Tibial artery (tissue), 4 donors: ENCODE measurements at regions not wholly inside any gene's neighbourhood (a gene's known extent, or its start where the extent isn't known, plus 50 kb on each side); places are given as distances from the start of the nearest gene placed in this dataset.

Experiments
- DNase-seq, 2 donors: peaks; one replicate each; pipeline ENCODE4 v3.0.0-alpha.2; 2019
- H3K27ac ChIP-seq, 2 donors: fragments of 200-600 bp; sonication (generic) in 1 of 2; 1 replicate in 1 of 2; 2 replicates in 1 of 2; pipeline ENCODE4 v1.5.1; 2018 to 2019; ENCODE audit warnings: mild to moderate bottlenecking in 1 of 2
- H3K27me3 ChIP-seq, 2 donors: fragments of 200-600 bp; sonication (generic) in 1 of 2; one replicate each; pipeline versions ENCODE4 v1.5.1 to v1.6.0; 2016 to 2019
- H3K36me3 ChIP-seq, 3 donors: fragments of 200-600 bp; sonication (generic) in 2 of 3; one replicate each; pipeline ENCODE4 v1.5.1; 2016 to 2019; ENCODE audit warnings: mild to moderate bottlenecking in 2 of 3
- H3K4me1 ChIP-seq, 4 donors: fragments of 200-600 bp; sonication (generic) in 2 of 4; 1 replicate in 3 of 4; 2 replicates in 1 of 4; pipeline ENCODE4 v1.5.1; 2016 to 2019
- H3K4me3 ChIP-seq, 2 donors: fragments of 200-600 bp; sonication (generic) in 1 of 2; 1 replicate in 1 of 2; 2 replicates in 1 of 2; pipeline ENCODE4 v1.5.1; 2018 to 2019; ENCODE audit warnings: mild to moderate bottlenecking in 2 of 2
- H3K9me3 ChIP-seq, 3 donors: fragments of 200-600 bp; sonication (generic) in 1 of 3; one replicate each; pipeline ENCODE4 v1.5.1; 2016 to 2019
- intact Hi-C: fragments of 100-400 bp; cut with DNase I; formaldehyde crosslinking; loops from one replicate; pipeline ENCODE4 v1.15.0; 2023; ENCODE audit warnings: low total_unique reads
- TF ChIP-seq, protein P1 (sequence below), 2 experiments: fragments of 200-600 bp in 1 of 2; fragments of 450-650 bp in 1 of 2; IDR thresholded peaks; one replicate each; pipeline ENCODE4 v1.5.1; 2017 to 2019; ENCODE audit warnings: antibody characterized with exemption in 2 of 2, mild to moderate bottlenecking in 1 of 2, moderate library complexity in 1 of 2

DNA sequence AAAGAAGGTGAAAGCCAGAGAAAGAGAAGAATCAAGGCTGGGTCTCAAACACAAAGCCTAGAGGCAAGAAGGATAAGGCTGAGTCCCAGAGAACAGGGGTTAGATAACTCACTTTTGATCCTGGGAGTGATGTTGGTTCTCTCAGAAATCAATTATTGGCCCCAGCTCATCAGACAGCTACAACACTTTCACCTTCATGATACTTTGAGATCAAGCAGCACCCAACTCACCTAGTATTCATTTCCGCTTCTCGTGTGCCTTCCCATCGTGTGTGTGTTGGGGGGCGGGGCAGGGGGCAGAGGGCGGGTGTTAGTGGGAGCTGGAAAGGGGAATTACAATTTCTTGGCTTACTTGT, 92.2 kb upstream of the RAD23B start:
- Histone ChIP-seq H3K27ac (no peak overlapping the region), H3K4me3 (no peak overlapping the region), H3K9me3 (no peaks in the 10 kb centered on the region), H3K36me3 (no peaks in the 10 kb centered on the region), H3K4me1 (no peaks in the 10 kb centered on the region), H3K27me3 (peaks cover 0 to 3% of the 10 kb centered on the region in 2 donors)
- intact Hi-C loops: no loop called here
- no peak for DNase-seq
- TF ChIP-seq, protein P1, sequence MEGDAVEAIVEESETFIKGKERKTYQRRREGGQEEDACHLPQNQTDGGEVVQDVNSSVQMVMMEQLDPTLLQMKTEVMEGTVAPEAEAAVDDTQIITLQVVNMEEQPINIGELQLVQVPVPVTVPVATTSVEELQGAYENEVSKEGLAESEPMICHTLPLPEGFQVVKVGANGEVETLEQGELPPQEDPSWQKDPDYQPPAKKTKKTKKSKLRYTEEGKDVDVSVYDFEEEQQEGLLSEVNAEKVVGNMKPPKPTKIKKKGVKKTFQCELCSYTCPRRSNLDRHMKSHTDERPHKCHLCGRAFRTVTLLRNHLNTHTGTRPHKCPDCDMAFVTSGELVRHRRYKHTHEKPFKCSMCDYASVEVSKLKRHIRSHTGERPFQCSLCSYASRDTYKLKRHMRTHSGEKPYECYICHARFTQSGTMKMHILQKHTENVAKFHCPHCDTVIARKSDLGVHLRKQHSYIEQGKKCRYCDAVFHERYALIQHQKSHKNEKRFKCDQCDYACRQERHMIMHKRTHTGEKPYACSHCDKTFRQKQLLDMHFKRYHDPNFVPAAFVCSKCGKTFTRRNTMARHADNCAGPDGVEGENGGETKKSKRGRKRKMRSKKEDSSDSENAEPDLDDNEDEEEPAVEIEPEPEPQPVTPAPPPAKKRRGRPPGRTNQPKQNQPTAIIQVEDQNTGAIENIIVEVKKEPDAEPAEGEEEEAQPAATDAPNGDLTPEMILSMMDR (IDR thresholded peaks at IDR 0.05): no peak

DNA sequence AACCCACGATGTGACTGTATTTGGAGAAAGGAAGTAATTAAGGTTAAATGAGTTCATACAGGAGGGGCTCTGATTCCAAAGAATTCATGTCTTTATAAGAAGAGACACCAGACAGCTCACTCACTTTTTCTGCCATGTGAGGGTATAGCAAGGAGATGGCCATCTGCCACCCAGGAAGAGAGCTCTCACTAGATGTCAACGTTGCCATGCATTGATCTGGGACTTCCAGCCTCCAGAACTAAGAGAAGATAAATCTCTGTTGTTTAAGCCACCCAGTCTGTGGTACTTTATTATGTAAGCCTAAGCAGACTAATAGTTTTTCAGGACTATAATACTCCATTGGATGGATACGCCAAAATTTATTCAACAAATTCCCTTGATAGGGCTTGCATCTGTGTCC, 89.8 kb upstream of the RAD23B start:
- H3K9me3 ChIP-seq: no peaks in the 10 kb centered on the region
- no peaks in the 10 kb centered on the region for H3K4me1 ChIP-seq
- no peak for DNase-seq
- intact Hi-C loops: no loop called here
- no peak overlapping the region for H3K4me3 ChIP-seq
- H3K27me3 ChIP-seq: peaks cover 0 to 3% of the 10 kb centered on the region in 2 donors
- H3K27ac ChIP-seq: no peak overlapping the region
- no peaks in the 10 kb centered on the region for H3K36me3 ChIP-seq
- TF ChIP-seq, protein P1 (IDR thresholded peaks at IDR 0.05): no peak

DNA sequence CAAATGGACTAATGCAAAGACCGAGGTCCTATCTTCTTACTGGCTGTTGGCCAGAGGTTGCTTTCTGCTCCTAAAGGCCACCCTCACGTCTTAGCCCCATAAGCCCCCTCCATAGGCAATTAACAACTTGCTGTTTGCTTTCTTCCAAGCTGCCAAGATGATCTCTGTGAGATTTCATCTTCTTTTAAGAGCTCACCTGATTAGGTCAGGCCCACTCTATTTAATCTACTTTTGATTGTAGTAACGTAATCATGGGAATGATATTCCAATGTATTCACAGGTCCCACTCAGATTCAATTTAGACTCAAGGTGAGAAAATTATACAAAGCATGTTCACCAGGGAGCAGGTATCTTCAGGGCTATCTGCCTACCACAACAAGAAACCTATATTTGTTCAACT, 84.4 kb upstream of the RAD23B start:
- DNase-seq: no peak
- H3K9me3 ChIP-seq: peaks cover 3 to 8% (median 5%) of the 10 kb centered on the region in 3 donors
- TF ChIP-seq, protein P1 (IDR thresholded peaks at IDR 0.05): no peak
- H3K4me1 ChIP-seq: no peaks in the 10 kb centered on the region
- H3K27me3 ChIP-seq: no peaks in the 10 kb centered on the region
- H3K4me3 ChIP-seq: no peak overlapping the region
- intact Hi-C loops: no loop called here
- no peak overlapping the region for H3K27ac ChIP-seq
- no peaks in the 10 kb centered on the region for H3K36me3 ChIP-seq

DNA sequence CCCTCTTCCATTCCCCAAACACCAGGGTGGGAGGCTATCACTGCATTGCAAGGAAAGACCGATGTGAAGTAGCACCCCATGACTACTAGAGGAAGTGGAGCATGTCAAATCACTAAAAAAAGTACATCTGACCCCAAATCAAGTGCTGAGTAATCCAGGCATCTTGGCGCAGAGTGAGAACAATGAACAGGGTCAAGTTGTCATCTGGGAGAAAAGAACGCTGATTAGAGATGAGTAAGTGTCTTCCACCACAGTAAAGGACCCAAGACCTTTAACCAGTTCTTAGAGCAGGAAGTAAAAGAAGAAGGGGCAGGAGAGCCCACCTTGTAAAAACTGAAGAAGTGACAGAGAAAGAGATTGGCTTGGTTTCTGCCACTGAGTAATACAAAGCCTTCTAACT, 75.0 kb upstream of the RAD23B start:
- DNase-seq: no peak
- no peak overlapping the region for H3K4me3 ChIP-seq
- no peak overlapping the region for H3K27ac ChIP-seq
- H3K36me3 ChIP-seq: no peaks in the 10 kb centered on the region
- no peaks in the 10 kb centered on the region for H3K4me1 ChIP-seq
- TF ChIP-seq, protein P1 (IDR thresholded peaks at IDR 0.05): no peak
- peaks cover 1 to 3% (median 2%) of the 10 kb centered on the region in 3 donors for H3K9me3 ChIP-seq
- H3K27me3 ChIP-seq: no peaks in the 10 kb centered on the region
- intact Hi-C loops: no loop called here

DNA sequence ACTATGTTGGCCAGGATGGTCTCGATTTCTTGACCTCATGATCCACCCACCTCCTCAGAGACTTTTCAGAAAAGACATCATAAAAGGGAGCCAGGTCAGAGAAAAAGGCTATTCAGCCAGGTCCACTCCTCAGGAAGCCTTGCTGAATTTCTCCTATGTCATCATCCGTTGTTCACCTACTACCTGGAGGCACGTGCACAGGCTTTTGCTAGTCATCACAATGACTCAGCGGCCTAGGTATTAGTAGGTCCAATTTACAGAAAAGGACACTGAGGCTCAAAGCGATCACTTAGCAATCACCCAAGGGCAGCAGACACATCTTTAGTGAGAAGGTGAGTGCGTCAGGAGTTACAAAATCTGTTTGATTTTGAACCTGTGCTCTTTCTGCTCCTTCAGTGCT, 72.3 kb upstream of the RAD23B start:
- Histone ChIP-seq H3K4me3 (no peak overlapping the region), H3K27me3 (no peaks in the 10 kb centered on the region), H3K36me3 (no peaks in the 10 kb centered on the region), H3K9me3 (no peaks in the 10 kb centered on the region), H3K4me1 (no peaks in the 10 kb centered on the region), H3K27ac (no peak overlapping the region)
- TF ChIP-seq, protein P1 (IDR thresholded peaks at IDR 0.05): no peak
- DNase-seq: no peak
- intact Hi-C loops: no loop called here

DNA sequence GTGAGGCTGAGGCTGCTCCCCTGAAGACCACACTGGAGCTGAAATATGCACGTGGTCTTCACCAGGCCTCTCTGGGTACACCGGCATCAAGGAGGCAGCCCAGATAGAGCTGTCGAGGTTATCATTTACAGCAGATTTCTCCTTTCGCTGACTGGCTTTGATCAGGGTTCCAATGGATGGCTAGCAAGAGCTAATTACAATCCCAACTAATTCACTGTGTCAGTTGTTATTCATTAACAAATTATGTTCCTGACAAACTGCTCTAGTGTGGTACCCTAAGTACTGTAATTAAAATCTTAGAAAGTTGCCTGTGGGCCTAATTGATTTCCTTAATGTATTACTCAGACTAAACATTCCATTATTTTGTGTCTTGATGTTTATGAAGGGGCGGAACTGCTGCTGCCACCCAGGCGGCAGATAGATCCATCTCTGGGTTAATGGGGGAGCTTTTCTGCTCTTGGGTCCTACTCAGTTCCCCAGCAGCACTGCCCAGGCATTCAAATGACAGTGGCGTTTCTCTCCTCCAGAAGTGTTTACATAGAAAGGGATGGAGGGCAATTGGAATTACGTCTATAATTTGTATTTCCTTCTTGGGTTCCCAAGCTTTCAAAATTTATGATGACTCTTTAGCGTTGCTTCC, 71.7 kb upstream of the RAD23B start:
- no peaks in the 10 kb centered on the region for H3K27me3 ChIP-seq
- H3K36me3 ChIP-seq: no peaks in the 10 kb centered on the region
- TF ChIP-seq, protein P1 (IDR thresholded peaks at IDR 0.05): no peak
- H3K4me1 ChIP-seq: no peaks in the 10 kb centered on the region
- intact Hi-C loops: no loop called here
- H3K9me3 ChIP-seq: no peaks in the 10 kb centered on the region
- no peak for DNase-seq
- no peak overlapping the region for H3K27ac ChIP-seq
- H3K4me3 ChIP-seq: no peak overlapping the region
